GM18867 (cell line): ENCODE measurements at regions not wholly inside any gene's neighbourhood (a gene's known extent, or its start where the extent isn't known, plus 50 kb on each side); places are given as distances from the start of the nearest gene placed in this dataset.
A peak's percentile ranks its signal among the peaks of the same experiment; 100 is the strongest.
"Not testable (repeated sequence)": the region's sequence is repeated elsewhere in the genome, so short reads cannot be mapped to it uniquely, and the experiment has no call there.

Source experiments
- ATAC-seq: cut with Tn5 transposase; IDR thresholded peaks from one replicate; pipeline ENCODE4 v1.9.1; 2021; ENCODE audit warnings: mild to moderate bottlenecking, moderate library complexity; ENCODE audit not compliant: unreplicated experiment

DNA sequence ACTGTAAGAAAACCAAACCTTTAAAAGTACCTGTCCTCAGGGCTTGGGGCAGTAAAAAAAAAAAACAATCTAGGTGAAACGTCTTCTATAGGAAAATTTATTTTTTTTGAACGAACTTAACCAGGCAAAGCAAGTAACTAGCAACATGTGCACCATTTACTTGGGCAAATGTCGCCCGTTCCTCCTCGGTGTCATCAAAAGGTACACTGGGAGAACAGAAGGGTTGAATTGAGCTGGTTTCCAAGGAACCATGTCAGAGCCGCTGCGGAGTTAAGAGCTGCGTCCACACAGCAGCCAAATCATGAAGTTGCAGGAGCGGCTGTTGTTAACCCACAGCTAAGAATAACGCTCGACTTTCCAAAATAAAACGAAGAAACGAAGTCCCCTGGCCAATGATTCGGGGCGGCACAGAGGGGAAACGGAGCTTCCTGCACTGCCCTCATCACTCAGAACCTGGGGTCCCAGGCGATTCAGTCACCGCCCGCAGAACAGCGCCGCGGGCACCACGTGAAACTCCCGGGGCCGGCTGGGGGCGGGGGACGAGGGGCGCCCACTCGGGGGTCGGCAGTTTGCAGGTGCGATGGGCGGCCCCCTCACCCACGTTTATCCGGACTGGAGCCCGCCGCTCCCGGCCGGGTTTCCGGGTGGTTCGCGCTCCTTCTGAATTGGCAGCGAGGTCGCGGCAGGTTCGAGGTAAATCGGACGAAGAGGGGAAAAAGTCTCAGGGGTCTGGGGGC, 53.6 kb upstream of the PLGLB1 start:
- ATAC-seq, result peak; percentile 8

DNA sequence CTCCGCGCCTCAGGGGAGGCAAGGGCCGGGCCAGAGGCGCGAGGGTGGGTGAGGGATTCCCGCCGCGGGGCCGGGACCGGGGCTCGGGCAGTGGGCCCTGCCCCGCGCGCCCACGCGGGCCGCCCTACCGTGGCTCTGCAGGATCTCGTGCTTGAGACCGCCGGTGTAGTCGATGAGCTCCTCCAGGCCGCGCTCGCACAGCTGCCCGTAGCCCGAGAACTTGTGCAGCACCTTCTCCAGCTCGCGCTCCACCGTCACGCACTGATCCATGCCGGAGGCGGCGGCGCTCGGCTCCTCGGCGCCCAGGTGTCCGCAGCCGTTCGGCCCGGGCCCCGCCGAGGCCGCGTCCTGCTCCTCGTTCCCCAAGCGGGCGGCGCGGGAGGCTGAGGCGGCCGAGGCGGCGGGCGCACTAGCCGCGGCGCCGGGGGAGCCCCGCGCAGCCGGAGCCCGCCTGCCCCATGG, 54.2 kb upstream of the PLGLB1 start:
- peak; percentile 40 for ATAC-seq

DNA sequence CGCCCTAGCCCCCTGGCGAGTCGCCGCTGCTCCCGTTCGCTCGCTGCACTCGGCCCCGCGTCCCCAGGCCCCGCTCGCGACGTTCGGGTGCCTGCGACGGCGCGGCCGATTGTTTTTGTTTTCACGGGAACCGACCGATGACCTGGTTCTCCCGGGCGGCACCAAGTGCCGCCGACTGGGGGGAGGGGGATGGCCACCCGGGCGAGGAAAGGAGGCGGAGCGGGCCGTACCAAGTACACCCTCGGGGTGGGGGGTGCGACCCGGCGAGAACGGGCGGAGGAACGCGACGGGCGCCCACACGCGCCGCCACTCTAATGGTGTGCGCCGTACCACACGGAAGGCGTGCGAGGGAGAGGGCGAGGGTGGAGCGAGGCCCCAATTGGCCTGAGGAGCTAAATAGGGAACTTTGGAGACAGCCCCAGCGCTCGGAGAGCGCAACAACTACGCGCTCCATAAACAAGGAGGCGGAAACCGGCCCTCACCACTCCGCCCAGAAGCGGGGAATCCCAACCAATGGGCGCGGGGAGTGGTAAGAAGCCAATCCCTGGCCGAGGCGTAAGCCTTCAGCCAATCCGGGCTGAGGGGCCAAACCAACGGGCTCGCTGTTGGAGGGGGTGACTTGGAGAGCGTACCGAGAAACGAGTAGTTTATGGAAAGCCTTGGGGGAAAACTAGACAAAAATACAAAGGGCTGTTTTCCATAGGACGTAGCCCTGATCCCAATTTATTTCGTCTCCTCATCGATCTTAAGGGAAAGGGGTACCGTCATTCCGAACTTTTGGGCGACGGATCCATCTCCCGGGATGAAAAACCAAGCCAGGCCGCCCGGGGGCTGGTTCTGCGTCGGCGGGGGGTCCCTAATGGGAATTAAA, 54.8 kb upstream of the PLGLB1 start:
- ATAC-seq, result peak; percentile 90

DNA sequence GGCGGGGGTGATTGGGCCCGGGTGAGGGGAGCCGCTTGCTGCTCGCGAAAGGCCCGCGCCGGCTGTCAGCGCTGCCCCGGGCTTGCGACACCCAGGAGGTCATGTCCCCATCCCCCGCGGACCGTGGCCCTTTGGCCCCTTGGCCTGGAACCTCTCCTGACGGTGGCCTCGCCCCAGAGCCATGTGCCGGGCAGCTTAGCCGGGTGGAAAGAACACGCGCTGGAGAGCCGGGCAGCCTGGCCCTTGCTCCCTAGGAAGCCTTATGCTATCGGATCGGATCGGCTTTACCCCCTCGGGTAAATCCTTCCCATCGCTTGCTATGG, 55.4 kb upstream of the PLGLB1 start:
- not testable (repeated sequence) for ATAC-seq

DNA sequence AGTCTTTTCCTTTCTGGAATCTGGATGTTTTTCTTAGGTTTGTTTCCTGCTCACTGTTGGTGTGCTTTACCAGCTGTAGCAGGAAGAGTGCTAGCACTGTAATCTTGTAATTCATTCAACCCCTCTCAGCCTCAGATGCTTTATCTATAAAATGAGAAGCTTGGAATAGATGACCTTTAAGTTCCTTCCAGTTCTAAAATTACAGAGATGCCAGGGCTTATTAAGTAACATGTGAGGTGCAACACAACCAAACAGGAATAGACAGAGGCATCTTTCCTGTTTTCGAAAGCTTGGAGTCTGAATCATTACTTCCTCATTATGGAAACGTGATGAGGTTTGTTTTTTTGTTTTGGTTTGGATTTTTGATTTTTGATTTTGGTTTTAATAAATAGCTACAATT, 60.1 kb upstream of the PLGLB1 start:
- not testable (repeated sequence) for ATAC-seq

DNA sequence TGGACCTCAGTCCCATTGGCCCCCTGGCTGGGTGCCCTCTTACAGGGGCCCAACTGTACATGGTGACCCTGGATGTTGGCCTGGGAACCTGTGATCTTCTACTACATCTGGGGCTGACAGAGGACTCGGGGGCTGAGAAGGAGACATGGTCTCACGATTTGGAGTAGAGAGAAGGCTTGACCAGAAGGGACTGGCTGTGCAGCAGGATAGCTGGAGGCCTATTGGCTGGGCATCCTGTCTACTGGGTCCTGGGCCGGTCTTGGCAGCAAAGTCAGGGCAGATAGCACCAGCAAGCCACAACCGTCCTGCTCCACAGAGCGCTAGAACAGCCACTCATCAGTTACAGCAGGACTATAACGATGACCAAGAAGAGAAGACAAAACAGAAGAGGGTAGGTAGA, 66.4 kb upstream of the PLGLB1 start:
- not testable (repeated sequence) for ATAC-seq

DNA sequence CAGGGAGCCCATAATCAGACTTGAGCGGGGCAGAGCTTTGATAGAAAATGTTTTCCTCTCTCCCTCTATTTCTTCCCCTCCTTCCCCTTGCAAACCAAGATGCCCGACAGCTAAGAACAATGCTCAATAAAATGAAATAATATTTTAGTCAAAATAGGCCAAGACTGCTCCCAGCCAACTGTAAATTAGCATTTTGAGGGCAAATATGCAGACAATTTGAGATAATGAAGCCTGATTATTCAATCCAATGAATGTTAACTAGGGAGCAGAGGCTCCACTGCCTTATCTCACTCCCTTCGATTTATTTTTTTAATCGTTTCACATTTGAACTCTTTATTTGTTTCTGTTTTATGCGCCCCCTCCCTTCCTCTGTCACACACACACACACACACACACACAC, 67.8 kb upstream of the PLGLB1 start:
- not testable (repeated sequence) for ATAC-seq

DNA sequence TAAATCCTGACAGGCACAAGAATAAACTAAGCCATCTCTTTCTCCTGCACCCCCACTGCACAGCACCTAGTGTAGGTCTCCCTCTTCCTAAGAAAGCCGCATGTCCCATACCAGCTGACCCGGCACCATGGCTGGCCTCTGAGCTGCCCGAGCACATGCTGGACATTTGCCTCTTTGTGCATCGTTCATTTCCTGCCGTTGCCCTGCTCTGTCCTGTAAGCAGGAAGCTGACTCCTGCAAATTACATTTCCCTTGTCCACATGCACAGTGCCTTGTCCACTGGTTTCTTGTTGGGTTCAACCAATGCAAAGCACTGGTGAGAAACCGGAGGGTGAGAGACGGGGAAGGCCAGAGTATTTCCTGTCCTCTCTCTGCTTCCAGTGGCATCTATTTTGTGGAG, 71.6 kb upstream of the PLGLB1 start:
- not testable (repeated sequence) for ATAC-seq

DNA sequence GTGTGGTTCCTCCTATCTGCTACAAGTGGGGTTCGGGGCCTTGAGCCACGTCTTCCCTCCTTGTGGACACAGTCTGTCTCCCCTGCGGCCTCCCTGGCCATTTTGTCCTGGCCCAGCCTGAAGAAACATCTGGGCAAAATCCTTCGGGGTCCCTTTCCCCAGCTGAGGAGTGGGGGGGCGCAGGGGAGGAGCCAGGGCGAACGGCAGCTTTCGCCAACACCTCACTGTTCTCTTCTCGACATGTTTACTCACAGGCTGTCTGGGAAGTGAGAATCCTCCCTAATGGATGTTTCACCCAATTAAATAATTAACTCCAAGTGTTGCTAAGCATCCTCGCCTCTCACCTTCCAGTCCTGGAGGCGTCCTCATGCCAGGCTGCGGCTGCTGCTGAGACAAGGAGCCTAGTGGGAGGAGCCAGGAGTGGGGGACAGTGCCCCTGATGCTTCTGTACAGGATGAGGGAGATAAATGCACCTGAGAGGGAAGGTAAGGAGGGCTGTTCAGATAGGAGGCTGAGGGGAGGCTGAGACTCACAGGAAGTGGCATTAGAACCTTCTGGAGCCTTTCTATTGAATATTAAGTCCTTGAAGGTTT, 72.4 kb upstream of the PLGLB1 start:
- not testable (repeated sequence) for ATAC-seq

DNA sequence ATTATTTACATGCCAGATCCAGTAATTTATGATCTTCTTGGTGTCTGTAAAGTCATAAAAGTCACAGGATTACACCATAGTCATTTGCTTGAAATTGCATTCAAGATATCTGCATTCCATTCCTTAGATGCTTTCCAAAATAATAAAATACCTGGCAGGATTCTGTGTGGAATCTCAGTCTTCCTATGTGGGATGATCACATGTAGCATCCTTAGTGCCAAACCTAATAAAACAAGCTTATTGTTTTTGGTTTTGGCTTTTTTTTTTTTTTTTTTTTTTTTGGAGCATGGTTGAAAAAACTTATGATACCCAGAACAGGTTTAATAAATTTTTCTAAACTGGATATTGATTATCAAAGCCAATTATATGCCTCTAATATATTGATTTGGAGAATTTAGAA, 74.2 kb upstream of the PLGLB1 start:
- ATAC-seq, result not testable (repeated sequence)

DNA sequence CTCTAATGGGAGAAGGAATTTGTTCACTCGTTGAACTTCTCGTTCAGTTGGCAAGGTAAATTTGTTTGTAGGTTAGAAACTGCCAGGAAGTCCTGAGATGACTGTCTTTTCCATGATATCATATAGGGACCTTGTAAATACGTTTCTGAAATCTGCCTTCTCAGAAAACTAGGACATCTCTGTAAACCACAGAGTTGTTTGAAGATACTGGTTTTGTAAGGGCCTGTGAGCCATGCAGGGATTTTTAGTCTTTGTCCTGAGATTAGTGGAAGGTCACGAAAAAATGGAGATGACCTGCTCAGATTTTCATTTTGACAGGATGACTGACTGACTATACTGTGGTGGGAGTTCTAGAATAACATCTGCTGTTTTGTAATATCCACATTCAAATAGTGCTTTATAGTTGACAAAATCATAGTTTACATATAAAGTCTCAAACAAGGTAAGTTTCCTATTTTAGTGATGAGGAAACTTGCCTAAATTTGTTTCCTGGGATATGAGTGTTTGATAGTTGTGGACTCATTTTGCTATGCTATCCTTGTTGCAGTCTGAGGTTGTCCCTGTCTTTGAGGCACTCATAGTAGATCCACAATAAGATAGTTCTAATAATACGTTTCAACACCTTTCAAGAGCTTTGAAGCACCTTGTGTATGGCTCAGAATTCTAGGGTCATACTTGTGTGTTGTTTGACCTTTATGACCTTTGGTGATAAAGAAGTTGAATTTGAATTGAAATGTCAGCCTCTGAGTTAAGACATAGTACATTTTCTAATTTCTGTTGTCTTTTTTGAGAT, 107.3 kb upstream of the PLGLB1 start:
- ATAC-seq, result not testable (repeated sequence)

DNA sequence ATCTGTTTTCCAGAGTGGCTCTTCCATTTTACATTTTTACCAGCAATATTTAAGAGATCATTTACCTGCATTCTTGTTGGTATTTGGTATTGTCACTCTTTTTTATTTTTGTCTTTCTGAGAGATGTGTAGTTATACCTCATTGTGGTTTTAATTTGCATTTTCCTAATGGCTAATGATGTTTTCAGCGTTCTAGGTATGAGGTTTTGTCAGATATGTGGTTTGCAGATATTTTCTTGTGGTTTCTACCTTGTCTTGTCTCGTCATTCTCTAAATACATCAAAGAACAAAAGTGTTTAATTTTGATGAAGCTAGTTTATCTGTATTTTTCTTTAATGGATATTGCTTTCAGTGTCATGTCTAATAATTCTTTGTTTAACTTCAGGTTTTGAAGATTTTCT, 110.9 kb upstream of the PLGLB1 start:
- peak; percentile 72 for ATAC-seq

DNA sequence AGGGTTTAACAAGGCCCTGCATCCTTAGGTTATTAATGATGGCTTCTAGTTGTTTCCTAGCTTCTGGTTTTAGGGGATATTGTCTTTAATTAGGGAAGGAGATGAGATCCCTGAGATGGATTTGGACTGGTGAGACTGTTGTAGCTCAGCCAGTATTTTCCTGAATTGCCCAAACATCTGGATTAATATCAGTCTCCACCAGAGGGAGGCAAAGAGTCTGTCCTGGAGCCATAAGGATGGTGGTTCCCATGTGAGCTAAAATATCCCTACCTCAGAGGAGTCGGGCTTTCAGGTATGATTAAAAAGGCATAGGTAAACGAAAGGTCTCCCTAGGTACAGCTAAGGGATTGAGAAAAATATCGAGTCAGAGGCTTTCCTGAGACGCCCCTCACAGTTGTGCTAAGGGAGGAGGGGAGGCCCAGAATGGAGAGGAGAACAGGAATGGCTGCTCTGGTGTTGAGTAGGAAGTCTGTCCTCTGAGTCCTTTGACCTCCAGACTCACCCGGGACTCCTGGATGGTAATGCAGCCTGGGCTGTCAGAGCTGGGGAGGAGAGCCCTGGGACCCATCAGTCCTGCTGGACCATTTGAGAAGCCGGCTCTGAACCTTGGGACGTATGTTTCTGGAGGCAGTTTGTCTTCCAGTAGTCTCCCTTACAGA, 130.3 kb upstream of the PLGLB1 start:
- not testable (repeated sequence) for ATAC-seq

DNA sequence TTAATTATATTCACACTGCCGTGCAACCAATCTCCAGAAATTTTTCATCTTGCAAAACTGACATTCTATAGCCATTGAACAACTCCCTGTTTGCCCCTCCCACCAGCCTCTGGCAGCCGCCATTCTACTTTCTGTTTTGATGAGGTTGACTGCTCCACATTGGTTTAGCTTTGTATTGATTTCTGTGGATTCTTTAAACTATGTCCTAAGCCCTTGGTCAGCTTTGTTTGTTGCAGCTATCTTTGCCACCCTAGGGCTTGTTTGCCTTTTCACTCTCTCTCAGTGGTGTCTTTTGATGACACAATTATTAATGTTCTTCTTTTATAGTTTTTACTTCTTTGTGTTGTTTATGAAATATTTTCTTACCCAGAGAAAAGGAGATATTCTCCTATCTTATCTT, 152.8 kb upstream of the PLGLB1 start:
- ATAC-seq, result not testable (repeated sequence)

DNA sequence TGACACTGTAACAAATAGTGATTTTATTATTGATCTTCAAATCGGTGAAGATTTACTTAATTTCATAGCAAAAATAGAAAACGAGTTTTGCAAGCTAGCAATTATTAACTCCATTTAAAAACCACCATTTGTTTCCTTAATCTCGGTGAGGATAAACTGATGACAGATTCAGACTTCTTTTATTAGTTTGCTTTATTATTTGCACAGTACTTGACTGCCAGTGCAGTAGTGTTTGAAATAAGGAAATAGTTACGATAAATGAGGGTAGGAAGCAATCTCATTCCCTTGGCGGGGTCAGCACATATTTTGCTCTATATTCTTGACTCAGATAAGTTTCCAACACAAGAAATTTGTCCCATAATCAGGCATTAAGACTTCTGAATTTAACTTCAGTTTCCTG, 161.7 kb upstream of the PLGLB1 start:
- ATAC-seq, result not testable (repeated sequence)

DNA sequence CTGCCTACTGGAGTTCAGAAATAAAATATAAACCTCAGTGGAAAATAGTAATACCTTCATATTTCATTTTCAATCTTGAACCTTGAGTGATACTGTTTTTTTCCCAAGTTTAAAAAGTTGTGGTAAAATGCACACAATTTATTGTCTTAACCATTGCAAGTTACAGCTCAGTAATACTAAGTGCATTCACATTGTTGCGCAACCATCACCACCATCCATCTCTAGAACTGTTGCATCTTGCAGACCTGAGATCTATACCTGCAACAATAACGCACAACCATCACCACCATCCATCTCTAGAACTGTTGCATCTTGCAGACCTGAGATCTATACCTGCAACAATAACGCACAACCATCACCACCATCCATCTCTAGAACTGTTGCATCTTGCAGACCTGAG, 162.6 kb upstream of the PLGLB1 start:
- not testable (repeated sequence) for ATAC-seq

DNA sequence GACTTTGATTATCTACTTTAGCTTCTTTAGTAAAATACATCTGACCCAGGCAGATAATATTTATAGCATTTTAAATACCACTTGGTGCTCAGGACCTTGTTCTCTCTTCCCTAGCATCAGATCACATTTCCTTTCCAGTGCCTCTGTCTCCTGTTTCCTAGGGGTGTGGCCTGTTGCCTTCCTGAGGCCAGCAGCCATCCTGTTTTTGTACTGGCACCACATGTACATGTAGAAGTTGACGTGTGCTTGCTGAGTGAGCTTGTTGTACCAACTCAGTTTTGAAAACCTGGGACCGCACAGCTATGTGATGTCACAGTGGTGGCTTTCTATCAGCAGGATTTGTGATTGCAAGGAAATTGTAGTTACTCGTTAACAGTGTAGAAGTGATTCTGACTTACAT, 167.6 kb upstream of the PLGLB1 start:
- not testable (repeated sequence) for ATAC-seq

DNA sequence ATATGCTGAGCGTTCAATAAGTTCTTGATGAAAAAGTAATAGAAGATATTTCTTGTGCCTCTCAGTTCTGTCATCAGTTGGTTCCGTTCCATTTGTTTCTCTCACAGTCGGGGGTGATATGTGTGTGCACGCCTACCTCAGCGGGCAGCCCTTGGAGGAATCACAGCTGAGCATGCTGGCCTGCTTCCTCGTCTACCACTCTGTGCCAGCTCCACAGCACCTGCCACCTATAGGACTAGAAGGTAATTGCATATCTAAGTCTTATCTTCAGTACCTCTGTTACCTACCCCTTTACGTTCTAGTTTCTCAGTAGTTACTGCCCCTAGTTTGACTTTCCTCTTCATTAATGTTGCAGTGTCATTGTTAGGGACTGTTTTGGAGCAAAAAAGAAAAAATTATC, 171.7 kb upstream of the PLGLB1 start:
- ATAC-seq, result peak; percentile 85

DNA sequence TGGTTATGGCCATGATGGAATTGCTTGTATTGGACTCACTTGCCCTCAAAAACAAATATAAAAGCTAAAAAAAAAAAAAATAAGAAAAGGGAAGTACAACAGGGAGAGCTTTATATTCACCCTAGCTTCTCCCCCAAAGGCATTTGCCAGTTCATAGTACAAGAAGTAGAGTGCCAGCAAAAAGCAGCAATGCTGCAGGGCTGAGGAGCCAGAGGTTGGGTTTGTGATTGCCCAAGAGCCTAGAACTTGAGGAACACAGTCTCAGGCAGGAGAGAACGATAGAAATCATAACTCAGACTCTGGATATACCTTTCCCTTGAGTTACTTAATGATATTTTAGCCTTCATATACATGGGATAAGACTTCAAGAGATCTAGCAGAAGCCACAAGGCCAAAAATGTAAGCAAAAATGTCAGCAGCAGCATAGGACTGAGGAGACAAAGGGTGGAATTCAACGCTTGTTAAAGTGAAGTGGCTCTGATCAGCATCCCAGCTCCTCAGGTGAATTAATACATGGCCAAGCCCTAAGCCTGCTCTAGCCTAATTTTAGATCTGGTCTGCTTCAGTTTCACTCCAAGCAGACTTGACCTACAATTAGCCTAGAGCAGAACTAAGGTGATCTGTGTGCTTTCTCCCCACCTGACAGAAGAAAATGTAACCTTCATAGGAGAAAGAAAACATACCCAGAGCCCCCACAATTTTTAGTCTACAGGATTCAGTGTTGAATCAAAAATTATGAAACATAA, 172.8 kb upstream of the PLGLB1 start:
- not testable (repeated sequence) for ATAC-seq
